K562 (cell line): ENCODE measurements at regions not wholly inside any gene's neighbourhood (a gene's known extent, or its start where the extent isn't known, plus 50 kb on each side); places are given as distances from the start of the nearest gene placed in this dataset.

Experiments
- ATAC-seq: fragments of 200-7000 bp; cut with Tn5 transposase; 3 replicates; pipeline ENCODE4 v1.9.1; 2020; ENCODE audit warnings: moderate library complexity
- BruUV-seq: library from RNA; stranded (reverse); fragments of 400-500 nt; replicated peaks from 2 replicates; lab custom pipeline; 2021; lab: Mats Ljungman, UMichigan
- CTCF ChIA-PET: fragments of 300-600 bp; formaldehyde crosslinking; extraction: SDS; loops from one replicate; lab custom pipeline; 2021; ENCODE audit warnings: low intra/inter-chr PET ratio; lab: Yijun Ruan, JAX
- POLR2A ChIA-PET: fragments of 300-600, 350-650 bp; sonication (Branson Sonifier 250); formaldehyde crosslinking; extraction: SDS; loops from one replicate; lab custom pipeline; 2021; ENCODE audit warnings: antibody characterized with exemption, inconsistent platforms; lab: Yijun Ruan, JAX
- DNase-seq, 4 experiments: peaks; one replicate each; pipeline versions ENCODE4 v3.0.0 to v3.0.0-alpha.2; 2011 to 2018; ENCODE audit warnings: low spot score in 3 of 4, mixed read lengths in 3 of 4; ENCODE audit errors: extremely low read depth in 1 of 4
- FAIRE-seq: peaks from 2 replicates; lab custom pipeline; 2011; peaks lifted over from hg19 to GRCh38; lab: Jason Lieb, UNC
- H2AFZ ChIP-seq: 2 replicates; pipeline ENCODE4 v1.6.0; 2011; ENCODE audit warnings: low read depth, low read length, control low read depth, inconsistent platforms
- H3K27ac ChIP-seq: fragments of 200-600 bp; 3 replicates; pipeline ENCODE4 v1.8.0; 2011; ENCODE audit warnings: low read depth, mild to moderate bottlenecking, control low read depth, inconsistent platforms, low read length, moderate library complexity, mixed read lengths; ENCODE audit errors: extremely low read depth
- H3K27me3 ChIP-seq, 2 experiments: fragments of 300-600 bp in 1 of 2; 2 replicates in 1 of 2; 3 replicates in 1 of 2; pipeline versions ENCODE4 v1.6.0 to v1.8.0; 2011; ENCODE audit warnings: inconsistent platforms in 2 of 2, low read length in 2 of 2, mild to moderate bottlenecking in 1 of 2, mixed read lengths in 1 of 2, moderate library complexity in 1 of 2; ENCODE audit not compliant: control insufficient read depth in 2 of 2, insufficient read depth in 2 of 2
- H3K36me3 ChIP-seq: fragments of 300-600 bp; 3 replicates; pipeline ENCODE4 v1.8.0; 2011; ENCODE audit warnings: mild to moderate bottlenecking, low read length, inconsistent platforms; ENCODE audit not compliant: control insufficient read depth, insufficient read depth
- H3K4me1 ChIP-seq, 2 experiments: fragments of 200-600 bp in 1 of 2; replicated peaks in 1 of 2; 2 replicates in 1 of 2; 3 replicates in 1 of 2; pipeline versions ENCODE4 v1.5.1 to v1.8.0; 2011; ENCODE audit warnings: inconsistent platforms in 2 of 2, low read length in 2 of 2, mild to moderate bottlenecking in 1 of 2, mixed read lengths in 1 of 2, moderate library complexity in 1 of 2; ENCODE audit not compliant: control insufficient read depth in 2 of 2, insufficient read depth in 2 of 2
- H3K4me2 ChIP-seq: 2 replicates; pipeline ENCODE4 v1.6.1; 2011; ENCODE audit warnings: low read length, control low read depth, inconsistent platforms, mixed read lengths; ENCODE audit not compliant: insufficient read depth
- H3K4me3 ChIP-seq: fragments of 200-600 bp; sonication (generic), shearing (Covaris generic); 2 replicates; pipeline ENCODE4 v1.5.1; 2016; ENCODE audit warnings: control low read depth, inconsistent platforms
- H3K79me2 ChIP-seq: fragments of 200-600 bp; 3 replicates; pipeline ENCODE4 v1.8.0; 2011; ENCODE audit warnings: low read length, inconsistent platforms; ENCODE audit not compliant: control insufficient read depth, insufficient read depth
- H3K9ac ChIP-seq, 2 experiments: 2 replicates each; pipeline versions ENCODE4 v1.6.0 to v1.6.1; 2011; ENCODE audit warnings: low read depth in 2 of 2, low read length in 2 of 2, control low read depth in 1 of 2, inconsistent platforms in 1 of 2, mild to moderate bottlenecking in 1 of 2, mixed read lengths in 1 of 2; ENCODE audit not compliant: insufficient read depth in 1 of 2
- H3K9me1 ChIP-seq: one replicate; pipeline ENCODE4 v1.6.0; 2011; ENCODE audit warnings: inconsistent platforms, mild to moderate bottlenecking, low read length, moderate library complexity; ENCODE audit not compliant: control insufficient read depth, insufficient read depth
- H3K9me3 ChIP-seq: replicated peaks from 2 replicates; pipeline ENCODE4 v1.5.1; 2011; ENCODE audit warnings: low read depth, low read length, inconsistent platforms; ENCODE audit not compliant: control insufficient read depth, insufficient read depth
- H4K20me1 ChIP-seq: replicated peaks from 2 replicates; pipeline ENCODE4 v1.6.1; 2011; ENCODE audit warnings: low read length, inconsistent platforms, mixed read lengths; ENCODE audit not compliant: control insufficient read depth, insufficient read depth
- ATF3 ChIP-seq, 2 experiments: fragments of 450-650 bp in 1 of 2; sonication (generic) in 1 of 2; formaldehyde crosslinking in 1 of 2; IDR thresholded peaks in 1 of 2; conservative IDR thresholded peaks in 1 of 2; 2 replicates each; pipeline versions ENCODE4 v1.6.1 to v1.8.1; 2016 to 2023; ENCODE audit warnings: mild to moderate bottlenecking in 2 of 2, moderate library complexity in 2 of 2, inconsistent platforms in 1 of 2, missing genetic modification reagents in 1 of 2
- MIER1 ChIP-seq: fragments of 450-650 bp; IDR thresholded peaks from 2 replicates; pipeline ENCODE4 v1.6.1; 2016; ENCODE audit warnings: antibody characterized with exemption, mild to moderate bottlenecking, low read depth
- MYC ChIP-seq, 2 experiments: fragments of 250-450 bp in 1 of 2; sonication (Bioruptor Pico) in 1 of 2; IDR thresholded peaks; 2 replicates each; pipeline versions ENCODE4 v1.5.1 to v1.6.1; 2012 to 2021; ENCODE audit warnings: low read depth in 2 of 2, borderline replicate concordance in 1 of 2, improper control_type of control experiment in 1 of 2, low read length in 1 of 2, mild to moderate bottlenecking in 1 of 2, moderate library complexity in 1 of 2
- POLR2A ChIP-seq: fragments of 450-650 bp; conservative IDR thresholded peaks from 2 replicates; pipeline ENCODE4 v1.6.1; 2016
- RFX1 ChIP-seq: fragments of 450-650 bp; IDR thresholded peaks from 2 replicates; pipeline ENCODE4 v1.6.1; 2016; ENCODE audit warnings: mild to moderate bottlenecking, moderate library complexity
- TAF15 ChIP-seq: fragments of 200-400 bp; formaldehyde crosslinking; IDR thresholded peaks from 2 replicates; pipeline ENCODE4 v1.6.1; 2017; ENCODE audit warnings: mild to moderate bottlenecking, low read depth, low read length, moderate library complexity
- TCF15 ChIP-seq: fragments of 250-450 bp; sonication (Bioruptor Pico); IDR thresholded peaks from 2 replicates; pipeline ENCODE4 v1.8.0; 2022; ENCODE audit warnings: moderate library complexity, mild to moderate bottlenecking, inconsistent platforms
- ZBTB8A ChIP-seq: fragments of 450-650 bp; IDR thresholded peaks from 2 replicates; pipeline ENCODE4 v1.6.1; 2018; ENCODE audit warnings: mild to moderate bottlenecking, moderate library complexity; ENCODE audit not compliant: partially characterized antibody
- WGBS: fragments of 100-300 bp; shearing (Covaris generic); methylation state at CpG from one replicate; pipeline ENCODE4 v1.1.6; 2016; ENCODE audit warnings: low coverage, mixed read lengths; ENCODE audit not compliant: insufficient coverage; ENCODE audit errors: missing lambda C conversion rate; 5-methylcytosine and 5-hydroxymethylcytosine counted together
- in situ Hi-C: fragments of 300-500 bp; cut with MboI; formaldehyde crosslinking; loops from 4 replicates; pipeline ENCODE4 v1.15.0; 2018; ENCODE audit warnings: inconsistent platforms, mixed read lengths
- intact Hi-C: fragments of 100-400 bp; cut with micrococcal nuclease; formaldehyde crosslinking; loops from 2 replicates; pipeline ENCODE4 v1.14.2; 2022
- TF ChIP-seq, protein P1 (sequence below): sonication (generic); formaldehyde crosslinking; IDR thresholded peaks from 2 replicates; pipeline ENCODE4 v1.8.0; 2022; ENCODE audit warnings: missing genetic modification reagents, mild to moderate bottlenecking, moderate library complexity, borderline replicate concordance
- TF ChIP-seq, protein P2 (sequence below): fragments of 250-450 bp; sonication (Bioruptor Pico); IDR thresholded peaks from 2 replicates; pipeline ENCODE4 v1.5.1; 2021; ENCODE audit warnings: mild to moderate bottlenecking
- TF ChIP-seq, protein P3 (sequence below): fragments of 450-650 bp; formaldehyde crosslinking; IDR thresholded peaks from 2 replicates; pipeline ENCODE4 v1.4.0; 2020; ENCODE audit warnings: mild to moderate bottlenecking, mixed read lengths

DNA sequence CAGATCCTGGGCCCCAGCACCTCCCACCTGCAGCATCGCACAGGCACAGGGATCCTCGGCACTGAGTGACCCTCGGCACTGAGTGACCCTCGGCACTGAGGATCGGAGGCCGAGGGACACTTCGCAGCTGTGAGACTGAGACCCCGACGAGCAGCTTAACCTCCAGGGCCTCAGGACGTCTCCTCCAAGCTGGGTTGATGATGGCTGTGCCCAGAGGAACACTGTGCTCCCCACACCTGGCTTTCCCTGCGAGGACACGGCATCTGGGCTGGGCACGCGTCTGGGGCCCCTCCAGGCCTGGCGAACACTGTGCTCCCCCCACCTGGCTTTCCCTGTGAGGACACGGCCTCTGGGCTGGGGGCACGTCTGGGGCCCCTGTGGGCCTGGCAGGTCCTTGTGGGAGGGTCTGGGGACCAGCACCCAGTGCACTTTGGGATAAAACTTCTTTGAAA lies 158.3 kb upstream of the PPP2R2D start (continued):
- TF ChIP-seq, protein P1, sequence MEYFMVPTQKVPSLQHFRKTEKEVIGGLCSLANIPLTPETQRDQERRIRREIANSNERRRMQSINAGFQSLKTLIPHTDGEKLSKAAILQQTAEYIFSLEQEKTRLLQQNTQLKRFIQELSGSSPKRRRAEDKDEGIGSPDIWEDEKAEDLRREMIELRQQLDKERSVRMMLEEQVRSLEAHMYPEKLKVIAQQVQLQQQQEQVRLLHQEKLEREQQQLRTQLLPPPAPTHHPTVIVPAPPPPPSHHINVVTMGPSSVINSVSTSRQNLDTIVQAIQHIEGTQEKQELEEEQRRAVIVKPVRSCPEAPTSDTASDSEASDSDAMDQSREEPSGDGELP (CRISPR knock-in tag): no peak
- no peak for TF ChIP-seq TCF15 (CRISPR knock-in tag)

GRCh38 chr10:131743190-131744151 lies 157.3 kb upstream of the PPP2R2D start:
- Histone ChIP-seq H3K4me2 (no peak overlapping the region), H3K79me2 (no peaks in the 10 kb centered on the region), H3K9me3 (no peaks in the 10 kb centered on the region)
- DNase-seq: no peak
- TF ChIP-seq MYC (IDR thresholded peaks at IDR 0.05; ENCODE audit: low read depth, low read length) (no peak), MYC (CRISPR knock-in tag; IDR thresholded peaks at IDR 0.05; ENCODE audit: borderline replicate concordance, low read depth) (no peak), ZBTB8A (no peak), POLR2A (no peak), RFX1 (peak; percentile 37), MIER1 (no peak), ATF3 (IDR thresholded peaks at IDR 0.05) (no peak), ATF3 (CRISPR knock-in tag; conservative IDR thresholded peaks at IDR 0.05) (no peak), TAF15 (no peak)
- TF ChIP-seq, protein P2, sequence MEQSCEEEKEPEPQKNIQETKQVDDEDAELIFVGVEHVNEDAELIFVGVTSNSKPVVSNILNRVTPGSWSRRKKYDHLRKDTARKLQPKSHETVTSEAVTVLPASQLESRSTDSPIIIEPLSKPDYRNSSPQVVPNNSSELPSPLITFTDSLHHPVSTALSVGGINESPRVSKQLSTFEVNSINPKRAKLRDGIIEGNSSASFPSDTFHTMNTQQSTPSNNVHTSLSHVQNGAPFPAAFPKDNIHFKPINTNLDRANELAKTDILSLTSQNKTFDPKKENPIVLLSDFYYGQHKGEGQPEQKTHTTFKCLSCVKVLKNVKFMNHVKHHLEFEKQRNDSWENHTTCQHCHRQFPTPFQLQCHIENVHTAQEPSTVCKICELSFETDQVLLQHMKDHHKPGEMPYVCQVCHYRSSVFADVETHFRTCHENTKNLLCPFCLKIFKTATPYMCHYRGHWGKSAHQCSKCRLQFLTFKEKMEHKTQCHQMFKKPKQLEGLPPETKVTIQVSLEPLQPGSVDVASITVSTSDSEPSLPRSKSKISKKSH (CRISPR knock-in tag): no peak
- TF ChIP-seq, protein P3, sequence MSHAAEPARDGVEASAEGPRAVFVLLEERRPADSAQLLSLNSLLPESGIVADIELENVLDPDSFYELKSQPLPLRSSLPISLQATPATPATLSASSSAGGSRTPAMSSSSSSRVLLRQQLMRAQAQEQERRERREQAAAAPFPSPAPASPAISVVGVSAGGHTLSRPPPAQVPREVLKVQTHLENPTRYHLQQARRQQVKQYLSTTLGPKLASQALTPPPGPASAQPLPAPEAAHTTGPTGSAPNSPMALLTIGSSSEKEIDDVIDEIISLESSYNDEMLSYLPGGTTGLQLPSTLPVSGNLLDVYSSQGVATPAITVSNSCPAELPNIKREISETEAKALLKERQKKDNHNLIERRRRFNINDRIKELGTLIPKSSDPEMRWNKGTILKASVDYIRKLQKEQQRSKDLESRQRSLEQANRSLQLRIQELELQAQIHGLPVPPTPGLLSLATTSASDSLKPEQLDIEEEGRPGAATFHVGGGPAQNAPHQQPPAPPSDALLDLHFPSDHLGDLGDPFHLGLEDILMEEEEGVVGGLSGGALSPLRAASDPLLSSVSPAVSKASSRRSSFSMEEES (CRISPR knock-in tag): no peak
- TF ChIP-seq, all 486 proteins: peak for 1
- Histone ChIP-seq H3K36me3 (no peaks in the 10 kb centered on the region), H2AFZ (no peak overlapping the region), H3K27me3 (peaks cover 0 to 25% of the 10 kb centered on the region in 2 experiments; a peak in 3 of 5 replicates), H4K20me1 (no peaks in the 10 kb centered on the region), H3K4me1 (no peaks in the 10 kb centered on the region; a peak in 1 of 5 replicates), H3K9ac (no peak overlapping the region), H3K4me3 (no peak overlapping the region), H3K27ac (no peak overlapping the region), H3K9me1 (no peaks in the 10 kb centered on the region)
- CTCF ChIA-PET: no interaction called here
- BruUV-seq: no TSS peak
- POLR2A ChIA-PET: interaction anchor here (0.6 kb wide), 1 partner anchor 9 kb away, joined by 3 read pairs; no protein-coding TSS in a partner anchor
- intact Hi-C loops: no loop called here
- no peak for FAIRE-seq
- whole genome bisulfite sequencing: 0% methylated on average over 17 of the region's 24 CpGs
- in situ Hi-C loops: no loop called here
- ATAC-seq: no peak
